Smooth muscle cell (in vitro differentiated cells): ENCODE measurements at regions not wholly inside any gene's neighbourhood (a gene's known extent, or its start where the extent isn't known, plus 50 kb on each side); places are given as distances from the start of the nearest gene placed in this dataset.
"Not testable (repeated sequence)": the region's sequence is repeated elsewhere in the genome, so short reads cannot be mapped to it uniquely, and the experiment has no call there.

ENCODE experiments used
- DNase-seq: peaks from one replicate; lab custom pipeline; 2025; ENCODE audit not compliant: unreplicated experiment; lab: John Stamatoyannopoulos, UW
- H2AFZ ChIP-seq: fragments of 200-600 bp; sonication (generic); 2 replicates; pipeline ENCODE4 v1.6.0; 2016; ENCODE audit warnings: antibody characterized with exemption, low read depth, mild to moderate bottlenecking
- H3F3A ChIP-seq: fragments of 200-600 bp; sonication (generic); 2 replicates; pipeline ENCODE4 v1.6.0; 2017; ENCODE audit warnings: antibody characterized with exemption, low read depth
- H3K27ac ChIP-seq: fragments of 200-600 bp; sonication (generic); 2 replicates; pipeline ENCODE4 v1.5.1; 2016; ENCODE audit warnings: low read depth, mild to moderate bottlenecking
- H3K27me3 ChIP-seq: fragments of 200-600 bp; sonication (generic); 2 replicates; pipeline ENCODE4 v1.6.1; 2016; ENCODE audit warnings: low read depth, mild to moderate bottlenecking
- H3K36me3 ChIP-seq: fragments of 200-600 bp; sonication (generic); 2 replicates; pipeline ENCODE4 v1.5.1; 2016; ENCODE audit warnings: low read depth
- H3K4me1 ChIP-seq: fragments of 200-600 bp; sonication (generic); 2 replicates; pipeline ENCODE4 v1.5.1; 2016; ENCODE audit warnings: low read depth
- H3K4me2 ChIP-seq: fragments of 200-600 bp; sonication (generic); 2 replicates; pipeline ENCODE4 v1.6.0; 2016; ENCODE audit warnings: mild to moderate bottlenecking
- H3K4me3 ChIP-seq: fragments of 200-600 bp; sonication (generic); 2 replicates; pipeline ENCODE4 v1.5.1; 2016; ENCODE audit warnings: mild to moderate bottlenecking
- H3K79me2 ChIP-seq: fragments of 200-600 bp; sonication (generic); 2 replicates; pipeline ENCODE4 v1.6.0; 2016; ENCODE audit warnings: low read depth, mild to moderate bottlenecking
- H3K9ac ChIP-seq: fragments of 200-600 bp; sonication (generic); 2 replicates; pipeline ENCODE4 v1.6.0; 2016; ENCODE audit warnings: low read depth
- H3K9me3 ChIP-seq: fragments of 200-600 bp; sonication (generic); replicated peaks from 2 replicates; pipeline ENCODE4 v1.5.1; 2016; ENCODE audit warnings: low read depth
- H4K20me1 ChIP-seq: fragments of 200-600 bp; sonication (generic); 2 replicates; pipeline ENCODE4 v1.6.0; 2016; ENCODE audit warnings: low read depth
- WGBS: methylation state at CpG from one replicate; pipeline ENCODE4 v1.1.7; 2016; ENCODE audit warnings: low lambda C conversion rate; 5-methylcytosine and 5-hydroxymethylcytosine counted together

DNA sequence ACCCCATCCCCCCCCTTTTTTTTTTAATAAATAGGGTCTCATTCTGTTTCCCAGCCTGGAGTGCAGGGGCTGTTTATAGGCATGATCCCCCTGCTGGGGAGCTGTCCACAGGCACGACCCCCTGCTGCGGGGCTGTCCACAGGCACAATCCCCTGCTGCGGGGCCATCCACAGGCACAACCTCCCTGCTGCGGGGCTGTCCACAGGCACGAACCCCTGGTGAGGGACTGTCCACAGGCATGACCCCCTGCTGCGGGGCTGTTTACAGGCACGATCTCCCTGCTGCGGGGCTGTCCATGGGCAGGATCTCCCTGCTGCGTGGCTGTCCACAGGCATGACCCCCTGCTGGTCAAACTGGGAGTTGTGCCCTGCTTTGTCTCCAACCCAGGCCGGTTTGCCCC, 5290.1 kb upstream of the TPTE start:
- not testable (repeated sequence) for H3K27ac ChIP-seq, H3K9ac ChIP-seq, H3K36me3 ChIP-seq, H3K4me2 ChIP-seq, H4K20me1 ChIP-seq, H3K79me2 ChIP-seq, H2AFZ ChIP-seq, H3K4me3 ChIP-seq, H3K27me3 ChIP-seq, H3K4me1 ChIP-seq, DNase-seq, H3F3A ChIP-seq
- 73% methylated on average over 10 of the region's 10 CpGs for whole genome bisulfite sequencing
- peaks cover 44% of the 10 kb centered on the region for H3K9me3 ChIP-seq

DNA sequence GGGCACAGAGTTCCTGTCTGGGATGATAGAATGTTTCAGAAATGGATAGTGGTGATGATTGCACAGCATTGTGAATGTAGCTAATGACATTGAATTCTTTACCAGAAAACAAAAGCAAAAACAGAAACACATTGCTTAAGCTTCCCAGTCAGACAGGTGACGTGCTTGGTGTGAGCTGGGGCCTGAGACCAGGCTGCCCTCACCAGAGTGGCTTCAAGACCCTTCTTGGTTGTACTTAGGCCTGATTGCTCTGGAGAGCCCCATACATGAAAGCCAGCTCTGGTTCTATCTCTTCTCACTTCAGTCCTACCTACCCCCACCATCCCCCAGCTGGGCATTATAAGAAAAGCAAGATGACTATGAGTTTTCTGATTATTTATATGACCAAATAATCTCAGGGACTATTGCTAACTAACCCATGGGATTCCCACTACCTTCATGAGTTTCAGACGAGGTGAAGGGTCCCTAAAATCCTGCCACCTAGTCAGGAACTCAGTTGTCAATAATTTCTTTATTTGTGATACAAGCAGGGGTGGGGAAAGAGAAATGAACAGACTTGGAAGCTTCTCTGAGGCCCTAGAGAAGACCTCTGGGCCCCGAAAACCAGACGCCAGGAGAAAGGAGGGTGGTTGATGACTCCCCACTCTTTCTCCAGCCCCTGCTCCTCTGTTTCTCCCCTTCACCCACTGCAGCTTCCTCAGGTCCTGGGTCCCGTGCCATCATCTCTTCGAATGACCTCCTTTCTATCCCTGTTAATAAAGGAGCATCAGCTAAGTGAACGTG, 5289.0 kb upstream of the TPTE start:
- not testable (repeated sequence) for H3K9ac ChIP-seq, DNase-seq, H3K4me1 ChIP-seq, H3K4me3 ChIP-seq, H4K20me1 ChIP-seq, H2AFZ ChIP-seq, H3K79me2 ChIP-seq, H3K27me3 ChIP-seq, H3K36me3 ChIP-seq, H3K27ac ChIP-seq, H3F3A ChIP-seq, H3K4me2 ChIP-seq
- H3K9me3 ChIP-seq = peaks cover 45% of the 10 kb centered on the region
- WGBS = 51% methylated on average over 7 of the region's 7 CpGs

DNA sequence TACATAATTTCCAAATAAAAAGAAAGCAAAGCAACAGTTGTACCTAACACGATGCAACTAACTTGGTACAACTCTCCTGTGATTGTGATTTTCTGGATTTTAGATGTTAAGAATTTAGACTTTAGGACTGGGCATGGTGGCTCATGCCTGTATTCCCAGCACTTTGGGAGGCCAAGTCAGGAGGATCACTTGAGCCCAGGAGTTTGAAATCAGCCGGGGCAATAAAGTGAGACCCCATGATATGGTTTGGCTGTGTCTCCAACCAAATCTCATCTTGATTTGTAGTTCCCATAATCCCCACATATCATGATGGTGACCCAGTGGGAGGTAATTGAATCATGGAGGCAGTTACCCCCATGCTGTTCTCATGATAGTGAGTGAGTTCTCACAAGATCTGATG, 5285.6 kb upstream of the TPTE start:
- not testable (repeated sequence) for H4K20me1 ChIP-seq, H2AFZ ChIP-seq, H3K4me3 ChIP-seq, DNase-seq, H3K27me3 ChIP-seq, H3K4me1 ChIP-seq, H3K27ac ChIP-seq, H3K79me2 ChIP-seq, H3F3A ChIP-seq, H3K36me3 ChIP-seq, H3K9ac ChIP-seq, H3K4me2 ChIP-seq
- WGBS = 65% methylated on average over 2 of the region's 2 CpGs
- peaks cover 33% of the 10 kb centered on the region for H3K9me3 ChIP-seq

DNA sequence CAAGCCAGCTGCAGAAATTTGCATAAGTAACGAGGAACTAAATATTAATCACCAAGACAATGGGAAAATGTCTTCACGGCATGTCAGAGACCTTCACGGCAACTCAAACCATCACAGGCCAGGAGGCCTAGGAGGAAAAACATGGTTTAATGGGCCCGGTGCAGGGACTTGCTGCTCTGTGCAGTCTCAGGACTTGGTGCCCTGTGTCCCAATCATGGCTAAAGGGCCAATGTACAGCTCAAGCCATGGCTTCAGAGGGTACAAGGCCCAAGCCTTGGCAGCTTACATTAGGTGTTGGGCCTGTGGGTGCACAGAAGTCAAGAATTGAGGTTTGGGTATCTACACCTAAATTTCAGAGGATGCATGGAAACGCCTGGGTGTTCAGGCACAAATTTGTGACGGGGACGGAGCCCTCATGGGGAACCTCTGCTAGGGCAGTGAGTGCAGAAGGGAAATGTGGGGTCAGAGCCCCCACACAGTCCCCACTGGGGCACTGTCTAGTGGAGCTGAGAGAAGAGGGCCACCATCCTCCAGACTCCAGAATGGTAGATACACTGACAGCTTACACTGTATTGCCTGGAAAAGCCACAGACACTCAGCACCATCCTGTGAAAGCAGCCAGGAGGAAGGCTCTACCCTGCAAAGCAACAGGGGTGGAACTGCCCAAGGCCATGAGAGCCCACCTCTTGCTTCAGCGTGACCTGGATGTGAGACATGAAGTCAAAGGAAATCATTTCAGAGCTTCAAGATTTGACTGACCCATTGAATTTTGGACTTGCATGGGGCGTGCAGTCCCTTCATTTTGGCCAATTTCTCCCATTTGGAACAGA, 5284.3 kb upstream of the TPTE start:
- DNase-seq, H3K9ac ChIP-seq, H3K36me3 ChIP-seq, H3F3A ChIP-seq, H3K4me2 ChIP-seq, H2AFZ ChIP-seq, H3K27ac ChIP-seq, H3K79me2 ChIP-seq, H3K27me3 ChIP-seq, H4K20me1 ChIP-seq, H3K4me3 ChIP-seq, H3K4me1 ChIP-seq: not testable (repeated sequence)
- WGBS = 61% methylated on average over 9 of the region's 9 CpGs
- H3K9me3 ChIP-seq = peaks cover 32% of the 10 kb centered on the region

DNA sequence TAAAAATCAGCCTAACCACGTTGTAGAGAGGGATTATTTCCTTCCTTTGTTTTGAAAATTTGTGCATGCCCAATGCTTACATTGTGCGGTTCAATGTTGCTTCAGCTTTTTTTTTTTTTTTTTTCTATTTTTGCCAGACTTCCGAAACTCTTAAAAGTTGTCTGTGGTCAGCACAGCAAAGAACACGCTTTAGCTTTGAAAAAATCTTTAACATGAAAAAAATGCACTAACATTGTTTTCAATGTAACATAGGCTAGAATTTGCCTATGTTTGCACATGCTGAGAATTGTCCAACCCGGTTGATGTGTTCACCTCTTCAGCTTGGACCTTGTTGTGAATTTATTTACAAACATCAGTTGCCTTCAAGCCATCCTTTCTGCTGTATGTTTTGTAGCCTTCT, 5280.9 kb upstream of the TPTE start:
- H3K36me3 ChIP-seq, H3K4me1 ChIP-seq, H2AFZ ChIP-seq, H3F3A ChIP-seq, H3K4me2 ChIP-seq, H3K79me2 ChIP-seq, H3K27me3 ChIP-seq, H3K27ac ChIP-seq, H3K4me3 ChIP-seq, DNase-seq, H3K9ac ChIP-seq, H4K20me1 ChIP-seq: not testable (repeated sequence)
- H3K9me3 ChIP-seq = peaks cover 22% of the 10 kb centered on the region
- WGBS = 53% methylated on average over 5 of the region's 5 CpGs

DNA sequence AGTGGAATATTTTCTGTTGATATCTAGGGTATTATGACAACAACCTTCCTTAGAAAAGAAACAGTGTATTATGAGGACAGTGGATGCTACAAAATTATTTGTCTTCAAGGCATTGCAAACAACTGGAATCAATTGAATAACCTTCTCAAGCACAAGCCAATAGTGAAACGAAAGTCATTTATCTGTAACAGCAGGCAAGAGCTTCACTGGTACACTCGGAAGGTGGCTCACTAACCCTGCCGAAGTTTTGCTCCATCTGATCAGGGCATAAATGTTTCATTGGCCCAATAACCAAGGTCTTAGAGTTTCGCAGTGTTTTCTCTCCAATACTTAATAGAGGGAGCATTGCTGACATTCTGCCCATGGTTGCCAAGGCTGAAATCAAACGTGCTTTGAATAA, 5278.7 kb upstream of the TPTE start:
- not testable (repeated sequence) for H2AFZ ChIP-seq, H3K79me2 ChIP-seq, H3K9ac ChIP-seq, H3K36me3 ChIP-seq, H3F3A ChIP-seq, DNase-seq, H4K20me1 ChIP-seq, H3K27me3 ChIP-seq, H3K27ac ChIP-seq, H3K4me3 ChIP-seq, H3K4me2 ChIP-seq, H3K4me1 ChIP-seq
- H3K9me3 ChIP-seq = peaks cover 27% of the 10 kb centered on the region
- WGBS = 54% methylated on average over 5 of the region's 5 CpGs

DNA sequence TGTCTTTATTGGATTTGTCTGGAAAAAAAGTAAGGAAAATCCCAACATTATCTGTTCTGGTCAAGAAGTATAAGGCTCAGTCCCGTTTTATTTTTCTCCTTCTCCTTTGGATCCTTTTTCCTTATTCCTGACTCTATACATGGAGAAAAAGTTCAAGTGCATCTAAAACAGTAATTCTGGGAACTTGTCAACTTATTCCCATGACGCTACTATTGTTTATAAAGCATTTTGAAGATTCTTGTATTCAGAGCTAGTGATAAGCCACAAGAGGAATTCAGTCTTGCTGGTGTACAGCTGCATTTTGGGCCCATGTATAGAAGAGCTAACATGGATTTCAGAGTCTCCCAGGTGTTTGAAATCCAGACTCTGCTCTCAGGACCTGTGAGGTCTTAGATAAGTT, 5278.1 kb upstream of the TPTE start:
- H3K4me1 ChIP-seq, H3K27me3 ChIP-seq, H3K79me2 ChIP-seq, H3F3A ChIP-seq, H3K36me3 ChIP-seq, H3K4me2 ChIP-seq, H2AFZ ChIP-seq, DNase-seq, H3K27ac ChIP-seq, H4K20me1 ChIP-seq, H3K9ac ChIP-seq, H3K4me3 ChIP-seq: not testable (repeated sequence)
- WGBS = 53% methylated on average over 2 of the region's 2 CpGs
- H3K9me3 ChIP-seq = peaks cover 26% of the 10 kb centered on the region

DNA sequence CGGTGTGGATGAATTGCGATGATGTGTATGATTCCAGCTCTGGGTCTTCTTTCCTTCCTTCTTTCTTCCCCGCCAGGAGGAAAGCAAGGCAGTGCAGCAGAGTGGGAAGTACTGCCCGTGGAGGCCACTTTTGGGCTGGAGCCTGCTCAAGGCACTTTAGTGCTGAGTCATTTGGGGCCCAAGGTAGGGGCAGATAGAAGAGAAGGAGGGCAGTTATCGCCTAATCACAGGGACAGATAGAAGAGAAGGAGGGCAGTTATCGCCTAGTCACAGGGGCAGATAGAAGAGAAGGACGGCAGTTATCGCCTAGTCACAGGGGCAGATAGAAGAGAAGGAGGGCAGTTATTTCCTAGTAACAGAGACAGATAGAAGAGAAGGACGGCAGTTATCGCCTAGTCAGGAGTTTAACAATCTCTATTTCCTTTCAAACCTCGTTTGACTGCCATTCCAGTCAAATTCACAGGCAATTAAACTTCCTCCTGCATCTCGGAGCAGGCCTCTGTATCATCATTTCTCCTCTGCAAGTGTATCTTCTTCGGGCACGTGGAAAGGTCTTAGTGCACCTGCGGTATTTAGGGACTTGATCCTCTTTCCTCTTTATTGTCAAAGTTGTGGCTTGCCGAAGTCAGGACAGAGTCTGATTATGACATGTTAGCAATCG, 5277.5 kb upstream of the TPTE start:
- WGBS = 63% methylated on average over 16 of the region's 17 CpGs
- H3F3A ChIP-seq, H3K27me3 ChIP-seq, H4K20me1 ChIP-seq, H3K9ac ChIP-seq, H3K4me2 ChIP-seq, H3K79me2 ChIP-seq, H2AFZ ChIP-seq, H3K4me1 ChIP-seq, H3K4me3 ChIP-seq, DNase-seq, H3K36me3 ChIP-seq, H3K27ac ChIP-seq: not testable (repeated sequence)
- peaks cover 25% of the 10 kb centered on the region for H3K9me3 ChIP-seq
